K562 (cell line): ENCODE measurements at regions not wholly inside any gene's neighbourhood (a gene's known extent, or its start where the extent isn't known, plus 50 kb on each side); places are given as distances from the start of the nearest gene placed in this dataset.

Experiments
- ATAC-seq: fragments of 200-7000 bp; cut with Tn5 transposase; 3 replicates; pipeline ENCODE4 v1.9.1; 2020; ENCODE audit warnings: moderate library complexity
- BruUV-seq: library from RNA; stranded (reverse); fragments of 400-500 nt; replicated peaks from 2 replicates; lab custom pipeline; 2021; lab: Mats Ljungman, UMichigan
- CTCF ChIA-PET: fragments of 300-600 bp; formaldehyde crosslinking; extraction: SDS; loops from one replicate; lab custom pipeline; 2021; ENCODE audit warnings: low intra/inter-chr PET ratio; lab: Yijun Ruan, JAX
- POLR2A ChIA-PET: fragments of 300-600, 350-650 bp; sonication (Branson Sonifier 250); formaldehyde crosslinking; extraction: SDS; loops from one replicate; lab custom pipeline; 2021; ENCODE audit warnings: antibody characterized with exemption, inconsistent platforms; lab: Yijun Ruan, JAX
- DNase-seq, 4 experiments: peaks; one replicate each; pipeline versions ENCODE4 v3.0.0 to v3.0.0-alpha.2; 2011 to 2018; ENCODE audit warnings: low spot score in 3 of 4, mixed read lengths in 3 of 4; ENCODE audit errors: extremely low read depth in 1 of 4
- FAIRE-seq: peaks from 2 replicates; lab custom pipeline; 2011; peaks lifted over from hg19 to GRCh38; lab: Jason Lieb, UNC
- H2AFZ ChIP-seq: 2 replicates; pipeline ENCODE4 v1.6.0; 2011; ENCODE audit warnings: low read depth, low read length, control low read depth, inconsistent platforms
- H3K27ac ChIP-seq: fragments of 200-600 bp; 3 replicates; pipeline ENCODE4 v1.8.0; 2011; ENCODE audit warnings: low read depth, mild to moderate bottlenecking, control low read depth, inconsistent platforms, low read length, moderate library complexity, mixed read lengths; ENCODE audit errors: extremely low read depth
- H3K27me3 ChIP-seq, 2 experiments: fragments of 300-600 bp in 1 of 2; 2 replicates in 1 of 2; 3 replicates in 1 of 2; pipeline versions ENCODE4 v1.6.0 to v1.8.0; 2011; ENCODE audit warnings: inconsistent platforms in 2 of 2, low read length in 2 of 2, mild to moderate bottlenecking in 1 of 2, mixed read lengths in 1 of 2, moderate library complexity in 1 of 2; ENCODE audit not compliant: control insufficient read depth in 2 of 2, insufficient read depth in 2 of 2
- H3K36me3 ChIP-seq: fragments of 300-600 bp; 3 replicates; pipeline ENCODE4 v1.8.0; 2011; ENCODE audit warnings: mild to moderate bottlenecking, low read length, inconsistent platforms; ENCODE audit not compliant: control insufficient read depth, insufficient read depth
- H3K4me1 ChIP-seq, 2 experiments: fragments of 200-600 bp in 1 of 2; replicated peaks in 1 of 2; 2 replicates in 1 of 2; 3 replicates in 1 of 2; pipeline versions ENCODE4 v1.5.1 to v1.8.0; 2011; ENCODE audit warnings: inconsistent platforms in 2 of 2, low read length in 2 of 2, mild to moderate bottlenecking in 1 of 2, mixed read lengths in 1 of 2, moderate library complexity in 1 of 2; ENCODE audit not compliant: control insufficient read depth in 2 of 2, insufficient read depth in 2 of 2
- H3K4me2 ChIP-seq: 2 replicates; pipeline ENCODE4 v1.6.1; 2011; ENCODE audit warnings: low read length, control low read depth, inconsistent platforms, mixed read lengths; ENCODE audit not compliant: insufficient read depth
- H3K4me3 ChIP-seq: fragments of 200-600 bp; sonication (generic), shearing (Covaris generic); 2 replicates; pipeline ENCODE4 v1.5.1; 2016; ENCODE audit warnings: control low read depth, inconsistent platforms
- H3K79me2 ChIP-seq: fragments of 200-600 bp; 3 replicates; pipeline ENCODE4 v1.8.0; 2011; ENCODE audit warnings: low read length, inconsistent platforms; ENCODE audit not compliant: control insufficient read depth, insufficient read depth
- H3K9ac ChIP-seq, 2 experiments: 2 replicates each; pipeline versions ENCODE4 v1.6.0 to v1.6.1; 2011; ENCODE audit warnings: low read depth in 2 of 2, low read length in 2 of 2, control low read depth in 1 of 2, inconsistent platforms in 1 of 2, mild to moderate bottlenecking in 1 of 2, mixed read lengths in 1 of 2; ENCODE audit not compliant: insufficient read depth in 1 of 2
- H3K9me1 ChIP-seq: one replicate; pipeline ENCODE4 v1.6.0; 2011; ENCODE audit warnings: inconsistent platforms, mild to moderate bottlenecking, low read length, moderate library complexity; ENCODE audit not compliant: control insufficient read depth, insufficient read depth
- H3K9me3 ChIP-seq: replicated peaks from 2 replicates; pipeline ENCODE4 v1.5.1; 2011; ENCODE audit warnings: low read depth, low read length, inconsistent platforms; ENCODE audit not compliant: control insufficient read depth, insufficient read depth
- H4K20me1 ChIP-seq: replicated peaks from 2 replicates; pipeline ENCODE4 v1.6.1; 2011; ENCODE audit warnings: low read length, inconsistent platforms, mixed read lengths; ENCODE audit not compliant: control insufficient read depth, insufficient read depth
- HMG20B ChIP-seq: fragments of 250-450 bp; sonication (Bioruptor Pico); IDR thresholded peaks from 2 replicates; pipeline ENCODE4 v1.5.0; 2021; ENCODE audit warnings: mild to moderate bottlenecking
- ILK ChIP-seq: fragments of 450-650 bp; IDR thresholded peaks from 2 replicates; pipeline ENCODE4 v1.6.1; 2016; ENCODE audit warnings: missing genetic modification characterization, low read depth, mild to moderate bottlenecking, missing compliant biosample characterization, moderate library complexity, borderline replicate concordance
- MBD2 ChIP-seq: sonication (generic); IDR thresholded peaks from 2 replicates; pipeline ENCODE4 v1.6.1; 2016; ENCODE audit warnings: low read depth, borderline replicate concordance
- NCOA4 ChIP-seq: fragments of 450-650 bp; IDR thresholded peaks from 2 replicates; pipeline ENCODE4 v1.6.1; 2018; ENCODE audit warnings: mild to moderate bottlenecking; ENCODE audit not compliant: partially characterized antibody
- SP1 ChIP-seq: sonication (generic); formaldehyde crosslinking; IDR thresholded peaks from 2 replicates; pipeline ENCODE4 v1.8.1; 2022; ENCODE audit warnings: mild to moderate bottlenecking, missing genetic modification reagents
- ZBTB8A ChIP-seq: fragments of 450-650 bp; IDR thresholded peaks from 2 replicates; pipeline ENCODE4 v1.6.1; 2018; ENCODE audit warnings: mild to moderate bottlenecking, moderate library complexity; ENCODE audit not compliant: partially characterized antibody
- ZNF586 ChIP-seq: fragments of 450-650 bp; formaldehyde crosslinking; conservative IDR thresholded peaks from 2 replicates; pipeline ENCODE4 v1.4.0; 2020; ENCODE audit warnings: mild to moderate bottlenecking, moderate library complexity
- ZNF830 ChIP-seq: fragments of 250-450 bp; sonication (Bioruptor Pico); IDR thresholded peaks from 2 replicates; pipeline ENCODE4 v1.5.0; 2021; ENCODE audit warnings: mild to moderate bottlenecking
- WGBS: fragments of 100-300 bp; shearing (Covaris generic); methylation state at CpG from one replicate; pipeline ENCODE4 v1.1.6; 2016; ENCODE audit warnings: low coverage, mixed read lengths; ENCODE audit not compliant: insufficient coverage; ENCODE audit errors: missing lambda C conversion rate; 5-methylcytosine and 5-hydroxymethylcytosine counted together
- in situ Hi-C: fragments of 300-500 bp; cut with MboI; formaldehyde crosslinking; loops from 4 replicates; pipeline ENCODE4 v1.15.0; 2018; ENCODE audit warnings: inconsistent platforms, mixed read lengths
- intact Hi-C: fragments of 100-400 bp; cut with micrococcal nuclease; formaldehyde crosslinking; loops from 2 replicates; pipeline ENCODE4 v1.14.2; 2022
- TF ChIP-seq, protein P1 (sequence below): sonication (generic); formaldehyde crosslinking; IDR thresholded peaks from 2 replicates; pipeline ENCODE4 v1.8.1; 2023; ENCODE audit warnings: mild to moderate bottlenecking, missing genetic modification reagents

DNA sequence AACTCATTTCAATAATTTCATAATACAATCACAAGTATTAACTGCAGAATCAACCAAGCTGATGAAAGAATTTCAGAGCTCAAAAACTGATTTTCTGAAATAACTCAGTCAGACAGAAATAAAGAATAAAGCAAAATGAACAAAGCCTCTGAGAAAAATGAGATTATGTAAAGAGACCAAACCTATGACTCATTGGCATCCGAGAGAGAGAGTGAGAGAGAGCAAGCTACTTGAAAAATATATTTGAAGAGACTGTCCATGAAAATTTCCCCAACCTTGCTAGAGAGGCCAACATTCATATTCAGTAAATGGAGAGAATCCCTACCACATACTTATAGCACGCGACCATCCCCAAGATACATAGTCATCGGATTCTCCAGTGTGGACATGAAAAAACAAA is 1376.4 kb downstream of the CDH11 start:
- H2AFZ ChIP-seq, result no peak overlapping the region
- no peak for TF ChIP-seq SP1 (CRISPR knock-in tag)
- TF ChIP-seq ILK (tag), result no peak
- TF ChIP-seq HMG20B, result no peak
- no peak for TF ChIP-seq ZNF586
- TF ChIP-seq NCOA4, result no peak
- no peak for TF ChIP-seq MBD2
- TF ChIP-seq ZBTB8A, result no peak
- no peak for TF ChIP-seq ZNF830 (CRISPR knock-in tag)
- TF ChIP-seq, protein P1, sequence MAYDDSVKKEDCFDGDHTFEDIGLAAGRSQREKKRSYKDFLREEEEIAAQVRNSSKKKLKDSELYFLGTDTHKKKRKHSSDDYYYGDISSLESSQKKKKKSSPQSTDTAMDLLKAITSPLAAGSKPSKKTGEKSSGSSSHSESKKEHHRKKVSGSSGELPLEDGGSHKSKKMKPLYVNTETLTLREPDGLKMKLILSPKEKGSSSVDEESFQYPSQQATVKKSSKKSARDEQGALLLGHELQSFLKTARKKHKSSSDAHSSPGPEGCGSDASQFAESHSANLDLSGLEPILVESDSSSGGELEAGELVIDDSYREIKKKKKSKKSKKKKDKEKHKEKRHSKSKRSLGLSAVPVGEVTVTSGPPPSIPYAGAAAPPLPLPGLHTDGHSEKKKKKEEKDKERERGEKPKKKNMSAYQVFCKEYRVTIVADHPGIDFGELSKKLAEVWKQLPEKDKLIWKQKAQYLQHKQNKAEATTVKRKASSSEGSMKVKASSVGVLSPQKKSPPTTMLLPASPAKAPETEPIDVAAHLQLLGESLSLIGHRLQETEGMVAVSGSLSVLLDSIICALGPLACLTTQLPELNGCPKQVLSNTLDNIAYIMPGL, result no peak
- TF ChIP-seq, all 486 proteins: peak for 0
- ChIA-PET POLR2A (interaction anchor here (0.7 kb wide), 1 partner anchor 989 kb away, joined by 3 read pairs; no protein-coding TSS in a partner anchor), CTCF (no interaction called here)
- Histone ChIP-seq H3K9ac (no peak overlapping the region), H3K4me3 (no peak overlapping the region), H3K36me3 (no peaks in the 10 kb centered on the region), H3K9me3 (no peaks in the 10 kb centered on the region), H3K4me1 (no peaks in the 10 kb centered on the region), H3K79me2 (no peaks in the 10 kb centered on the region), H3K27me3 (no peaks in the 10 kb centered on the region), H3K9me1 (no peaks in the 10 kb centered on the region), H4K20me1 (no peaks in the 10 kb centered on the region), H3K4me2 (no peak overlapping the region), H3K27ac (no peak overlapping the region)
- 20% methylated on average over 4 of the region's 4 CpGs for WGBS
- ATAC-seq (no peak), DNase-seq (no peak), FAIRE-seq (no peak)
- no TSS peak for BruUV-seq
- intact Hi-C loops (no loop called here), in situ Hi-C loops (no loop called here)
